NCI-H2081 (cell line): ENCODE measurements at regions not wholly inside any gene's neighbourhood (a gene's known extent, or its start where the extent isn't known, plus 50 kb on each side); places are given as distances from the start of the nearest gene placed in this dataset.

Experiments
- DNase-seq, 2 experiments: peaks; one replicate each; lab custom pipeline; 2025; lab: John Stamatoyannopoulos, UW

DNA sequence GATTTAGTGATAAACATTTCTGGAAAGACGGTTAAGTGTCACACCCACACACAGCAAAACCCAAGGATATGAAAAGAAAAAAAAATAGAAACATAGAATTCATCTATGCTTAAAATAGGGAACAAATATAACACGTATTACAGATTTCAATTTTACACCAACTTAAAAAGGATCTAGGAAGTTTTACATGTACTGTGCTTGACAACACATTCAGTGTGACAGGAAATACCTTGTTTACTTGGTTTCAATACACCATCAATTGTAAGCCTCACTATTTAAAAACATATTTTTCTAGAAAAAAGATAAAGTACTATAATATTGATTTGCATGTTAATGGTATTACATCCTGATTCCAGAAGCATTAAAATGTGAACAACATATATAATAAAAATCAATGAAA, 77.0 kb upstream of the SPRY1 start:
- no peak for DNase-seq

DNA sequence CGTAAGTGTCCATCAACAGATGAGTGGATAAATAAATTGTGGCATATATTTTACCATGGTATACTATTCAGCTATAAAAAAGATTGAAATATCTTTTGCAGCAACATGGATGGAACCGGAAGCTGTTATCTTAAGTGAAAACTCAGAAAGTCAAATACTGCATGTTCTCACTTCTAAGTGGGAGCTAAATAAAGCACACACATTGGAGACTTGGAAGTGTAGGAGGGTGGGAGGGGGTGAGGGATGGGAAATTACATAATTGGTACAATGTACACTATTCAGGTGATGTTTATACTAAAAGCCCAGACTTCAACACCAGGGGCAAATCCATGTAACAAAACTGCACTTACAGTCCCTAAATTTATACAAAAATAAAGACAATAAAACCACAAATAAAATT, 72.6 kb upstream of the SPRY1 start:
- DNase-seq: no peak

DNA sequence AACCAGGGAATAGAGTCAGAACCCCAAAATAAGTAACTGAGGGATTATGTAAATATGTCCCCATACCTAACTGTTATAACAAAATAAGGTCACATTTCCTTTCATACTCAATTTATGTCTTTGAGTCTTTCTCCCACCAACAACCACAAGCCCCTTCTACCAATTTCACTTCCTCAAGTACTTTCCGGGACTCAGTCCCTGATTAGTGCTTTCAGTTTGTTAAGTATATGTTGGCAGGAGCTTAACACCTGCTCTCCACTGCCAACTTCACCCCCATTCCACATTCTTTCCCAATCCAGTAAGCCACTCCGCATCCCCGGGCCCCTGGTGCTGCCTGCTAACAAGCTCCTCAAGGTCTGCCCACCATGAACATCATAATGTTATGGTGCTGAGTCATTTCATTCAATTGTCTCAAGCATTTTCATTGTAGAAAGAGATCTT, 71.3 kb upstream of the SPRY1 start:
- no peak for DNase-seq

DNA sequence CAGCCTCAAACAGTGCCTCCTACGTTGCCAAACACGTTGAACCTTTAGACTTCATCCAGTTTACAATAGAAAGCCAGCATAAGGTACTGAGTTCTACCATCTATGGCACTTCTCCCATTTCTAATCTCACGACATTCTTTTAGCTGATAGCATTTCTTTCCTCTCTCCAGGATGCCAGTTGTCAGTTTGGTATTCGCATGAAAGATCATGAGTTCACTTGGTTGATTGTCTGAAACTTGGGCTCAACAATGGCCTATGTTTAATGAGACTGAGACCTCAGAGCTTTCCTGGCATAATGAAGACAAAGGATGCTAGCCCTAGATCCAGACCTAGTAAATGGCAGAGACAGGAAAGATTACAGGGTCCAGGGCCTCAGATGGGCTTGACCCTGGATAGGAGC, 69.2 kb upstream of the SPRY1 start:
- no peak for DNase-seq

DNA sequence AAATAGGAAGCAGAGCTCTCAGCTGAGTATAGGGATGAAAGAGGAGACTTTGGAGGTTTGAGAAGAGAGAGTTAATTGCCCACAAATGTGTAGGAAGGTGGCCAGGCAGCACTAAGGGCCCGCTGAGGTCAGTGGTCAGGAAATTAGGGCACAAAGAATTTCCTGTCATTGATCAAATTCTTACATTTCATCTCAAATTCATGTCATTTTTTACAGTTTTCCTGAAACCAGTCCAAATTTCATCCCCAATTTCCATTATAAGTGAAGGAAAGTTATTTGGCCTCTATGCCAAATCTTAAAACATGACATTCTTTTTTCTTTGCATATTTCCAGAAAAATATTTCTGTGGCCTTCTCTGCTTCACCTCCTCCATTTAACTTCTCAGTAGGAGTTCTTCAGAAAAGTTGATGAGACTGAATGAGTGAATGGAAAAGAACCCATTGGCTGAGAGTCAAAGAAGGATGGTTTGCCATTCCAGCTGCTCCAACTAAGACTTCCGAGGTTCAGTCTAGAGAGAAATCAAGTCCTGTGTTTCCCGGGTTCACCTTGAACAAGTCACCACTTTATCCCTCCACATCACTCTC, 68.7 kb upstream of the SPRY1 start:
- DNase-seq: no peak

DNA sequence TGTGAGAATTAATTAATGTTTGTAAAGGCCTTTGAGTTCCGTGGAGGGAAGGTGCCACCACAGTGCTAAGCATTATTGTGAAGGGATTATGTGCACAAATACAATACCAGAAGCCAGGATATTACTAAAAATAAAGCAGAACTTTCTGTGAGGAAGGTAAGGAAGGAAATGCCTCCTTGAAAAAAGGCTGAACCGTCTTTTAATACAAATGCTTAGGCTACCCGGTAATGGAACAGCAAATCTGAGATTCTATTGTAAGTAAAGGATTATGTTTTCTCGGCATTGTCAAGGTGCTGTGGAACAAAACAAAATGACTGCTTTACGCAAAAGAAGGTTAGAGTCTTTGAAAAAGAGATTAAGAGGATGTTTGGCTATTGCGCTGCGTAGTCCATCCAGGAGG, 57.9 kb upstream of the SPRY1 start:
- no peak for DNase-seq

DNA sequence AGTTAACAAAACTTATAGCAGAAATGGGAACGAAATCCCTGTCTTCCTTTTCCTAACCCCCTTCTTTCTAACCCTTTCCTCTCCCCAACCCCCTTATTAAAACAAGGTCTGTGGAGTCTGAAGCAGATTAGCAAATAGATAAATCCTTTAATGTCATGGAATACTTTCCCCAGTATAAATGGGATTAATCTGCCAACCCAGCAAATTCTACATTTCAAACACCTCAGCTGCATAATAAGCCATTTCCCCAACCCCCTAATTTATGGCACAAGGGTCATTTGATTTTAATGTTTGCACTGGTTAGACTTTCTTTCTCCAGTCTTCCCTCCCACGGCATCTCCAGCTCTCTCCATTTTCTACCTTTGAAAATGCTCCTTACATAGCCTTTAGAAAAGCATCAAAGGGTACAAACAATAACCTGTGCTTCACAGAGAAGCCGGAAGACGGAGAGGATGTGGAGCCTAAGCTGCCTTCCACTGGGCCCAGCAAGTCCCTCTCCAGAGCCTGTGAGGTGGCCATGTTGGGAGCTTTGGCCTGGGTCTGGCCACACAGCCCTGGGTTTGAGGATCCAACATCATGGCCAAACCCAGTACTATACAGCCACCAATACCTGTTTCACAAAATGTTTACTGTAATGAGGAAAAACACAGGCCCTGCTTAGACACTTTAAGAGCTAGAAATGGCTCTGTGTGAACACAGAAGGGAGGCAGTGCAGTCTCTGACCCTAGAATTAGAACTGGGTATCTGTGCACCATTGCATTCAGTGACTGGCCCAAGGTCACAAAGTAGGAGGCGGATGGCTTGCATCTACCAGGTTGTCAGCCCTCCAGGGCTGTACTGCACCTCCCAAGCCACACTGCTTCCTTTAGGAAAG, 56.9 kb upstream of the SPRY1 start:
- no peak for DNase-seq

DNA sequence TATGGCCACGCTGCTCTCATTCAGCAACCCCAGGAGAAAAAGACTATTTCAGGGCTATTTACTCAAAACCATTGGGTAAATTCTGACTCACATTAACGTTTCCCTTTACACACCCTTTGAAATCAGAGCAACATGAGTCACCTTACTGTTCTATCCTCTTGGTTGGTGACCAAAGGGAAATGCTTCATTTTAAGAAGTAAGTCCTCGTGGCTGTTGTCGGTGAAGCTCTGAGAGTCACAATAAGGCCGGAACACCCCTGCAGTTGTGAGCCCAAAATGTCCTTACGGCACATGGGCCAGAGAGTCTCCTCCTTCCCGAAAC, 56.3 kb upstream of the SPRY1 start:
- DNase-seq: no peak

DNA sequence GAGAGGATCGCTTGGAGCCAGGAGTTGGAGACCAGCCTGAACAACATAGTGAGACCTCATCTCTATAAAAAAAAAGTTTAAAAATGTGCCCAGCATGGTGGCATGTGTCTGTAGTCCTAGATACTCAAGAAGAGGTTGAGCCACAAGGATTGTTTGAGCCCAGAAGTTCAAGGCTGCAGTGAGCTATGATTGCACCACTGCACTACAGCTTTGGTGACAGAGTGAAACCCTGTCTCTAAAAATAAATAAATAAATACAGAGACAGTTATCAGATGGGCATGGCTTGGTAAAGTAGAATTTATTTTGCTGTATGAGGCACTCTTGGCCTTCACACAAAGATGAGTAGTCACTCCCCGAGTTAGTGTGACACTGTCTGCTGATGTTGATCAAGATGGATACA, 54.1 kb upstream of the SPRY1 start:
- DNase-seq: no peak

DNA sequence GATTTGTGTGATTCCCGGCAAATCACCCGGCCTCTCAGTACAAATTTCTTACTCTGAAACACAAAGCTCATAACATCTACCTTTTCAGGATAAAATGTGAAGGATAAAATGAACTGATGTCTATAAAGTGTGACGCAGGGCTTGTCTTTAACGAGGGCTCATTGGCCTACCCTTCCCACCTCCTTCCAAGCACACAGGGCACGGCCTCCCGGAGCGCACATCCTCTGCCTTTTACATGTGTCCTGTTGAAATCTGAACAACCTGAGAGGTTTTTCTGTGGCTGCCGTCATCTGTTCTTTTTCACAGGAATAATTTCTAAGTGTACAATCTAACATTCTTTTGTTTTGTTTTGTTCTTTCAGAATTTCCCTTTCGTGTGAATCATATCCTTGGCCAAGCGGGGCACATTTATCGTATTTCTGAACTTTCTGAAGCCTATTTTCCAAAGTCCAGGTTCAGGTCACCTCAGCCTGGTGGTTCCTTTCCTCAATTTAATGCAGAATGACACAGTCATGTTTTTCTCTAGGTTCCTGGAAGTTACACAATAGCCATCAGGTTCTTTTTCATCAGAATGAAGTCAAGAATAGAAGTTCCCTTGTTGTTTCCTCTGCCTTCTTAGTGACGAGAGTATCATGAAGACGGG, 53.1 kb upstream of the SPRY1 start:
- no peak for DNase-seq

DNA sequence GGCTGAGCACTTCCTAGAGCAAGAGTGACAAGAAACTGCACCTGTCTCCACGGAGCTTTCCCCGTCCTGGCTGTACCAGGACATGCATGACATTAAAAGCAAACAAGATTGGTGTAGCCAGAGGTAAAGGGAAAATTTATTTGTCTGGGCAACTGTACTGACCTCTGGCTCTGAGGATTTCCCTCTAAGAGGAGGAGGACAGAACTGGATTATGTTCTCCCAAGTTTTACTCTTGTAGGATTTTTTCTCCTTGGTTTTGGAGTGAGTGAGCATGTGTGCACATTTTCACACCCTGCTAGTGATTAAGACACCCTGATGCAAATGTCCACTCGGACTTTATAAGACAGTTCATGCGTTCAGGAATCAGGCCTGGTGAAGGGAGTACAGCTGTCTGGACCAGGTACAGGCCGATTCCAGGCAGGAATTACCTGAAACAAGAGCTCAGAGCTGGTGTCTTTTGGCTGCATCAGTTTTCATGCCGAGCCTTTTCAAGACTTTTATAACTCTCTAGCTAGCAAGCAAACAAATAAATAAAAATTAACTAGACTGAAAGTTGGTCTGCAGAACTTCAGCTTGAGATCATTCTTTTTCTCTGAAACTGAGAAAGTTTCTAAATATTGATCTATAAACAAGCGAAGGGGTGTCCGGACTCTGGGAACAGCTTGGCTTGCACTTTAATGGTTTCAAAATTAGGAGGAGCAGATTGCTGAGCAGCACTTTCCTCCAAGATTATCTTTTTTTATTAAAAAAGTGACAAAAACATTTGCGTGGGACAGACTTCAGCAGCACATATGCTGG, 51.3 kb upstream of the SPRY1 start:
- no peak for DNase-seq

DNA sequence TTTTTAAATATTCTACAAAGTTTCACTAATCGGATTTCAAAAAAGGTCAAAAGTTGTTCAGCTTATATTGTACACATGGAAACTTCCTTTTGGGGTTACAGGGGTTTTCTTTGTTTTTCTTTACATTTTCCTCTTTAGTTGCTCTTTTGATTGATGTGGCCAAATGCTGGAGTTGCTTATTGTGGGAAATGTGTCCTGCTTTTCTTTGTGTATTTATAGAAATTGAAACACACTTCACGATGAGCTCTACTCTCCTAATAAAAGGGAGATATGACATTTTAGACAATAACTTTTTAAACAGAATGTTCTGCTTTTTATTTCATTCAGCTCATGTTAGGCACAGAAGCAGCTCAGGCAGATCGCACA, 50.7 kb upstream of the SPRY1 start:
- DNase-seq: no peak

DNA sequence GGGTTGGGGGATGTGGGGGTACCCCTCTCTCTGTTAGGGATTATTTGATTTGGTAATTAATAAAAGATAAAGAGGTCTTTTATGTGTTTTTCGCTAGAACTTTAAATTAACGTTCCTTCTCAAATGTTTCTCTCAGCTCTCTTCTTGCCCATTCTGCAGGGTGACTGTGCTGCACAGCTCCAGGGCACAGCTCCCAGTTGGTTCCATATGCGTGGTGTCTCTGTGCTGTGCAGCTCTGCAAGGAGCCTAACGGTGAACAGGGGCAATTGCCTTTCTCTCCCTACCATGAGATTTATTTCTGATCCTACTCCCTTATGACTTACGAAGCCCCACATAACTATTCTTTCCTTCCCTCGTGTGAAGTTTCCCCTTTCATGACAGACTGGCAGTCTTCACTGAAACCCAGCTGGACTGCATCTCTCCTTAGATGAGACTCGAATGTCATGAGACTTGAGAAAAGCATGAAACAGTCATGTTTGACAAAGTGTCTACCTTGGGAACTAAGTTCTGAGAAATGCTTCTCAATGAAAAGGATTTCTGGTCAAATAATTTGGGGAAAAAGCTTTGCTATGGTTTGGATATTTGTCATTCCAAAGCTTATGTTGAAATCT, 50.2 kb upstream of the SPRY1 start:
- no peak for DNase-seq
